ENCODE measurements at regions not wholly inside any gene's neighbourhood (a gene's known extent, or its start where the extent isn't known, plus 50 kb on each side); places are given as distances from the start of the nearest gene placed in this dataset.

GRCh38 chrX:16451334-16451733, 198.6 kb upstream of the S100G start:
- Histone ChIP-seq H3K36me3 (no peaks in the 10 kb centered on the region), H3K9me3 (no peaks in the 10 kb centered on the region), H3K27me3 (no peaks in the 10 kb centered on the region), H3K4me3 (no peak overlapping the region), H3K27ac (no peak overlapping the region), H3K4me1 (no peaks in the 10 kb centered on the region)
- no peak for DNase-seq (ENCODE audit: low spot score)
- no peak for TF ChIP-seq CTCF (IDR thresholded peaks at IDR 0.05)

GRCh38 chrX:16454926-16455325, 195.0 kb upstream of the S100G start:
- Histone ChIP-seq H3K4me1 (no peaks in the 10 kb centered on the region), H3K27ac (no peak overlapping the region), H3K9me3 (no peaks in the 10 kb centered on the region), H3K27me3 (no peaks in the 10 kb centered on the region), H3K36me3 (no peaks in the 10 kb centered on the region), H3K4me3 (no peak overlapping the region)
- TF ChIP-seq CTCF (IDR thresholded peaks at IDR 0.05): no peak
- no peak for DNase-seq (ENCODE audit: low spot score)

- no peak for DNase-seq (ENCODE audit: low spot score)
- no peaks in the 10 kb centered on the region for H3K4me1 ChIP-seq
- H3K36me3 ChIP-seq: no peaks in the 10 kb centered on the region
- no peak for TF ChIP-seq CTCF (IDR thresholded peaks at IDR 0.05)
- no peak overlapping the region for H3K27ac ChIP-seq
- H3K9me3 ChIP-seq: no peaks in the 10 kb centered on the region
- no peak overlapping the region for H3K4me3 ChIP-seq
- H3K27me3 ChIP-seq: no peaks in the 10 kb centered on the region
Observed at GRCh38 chrX:16457239-16457638, 192.7 kb upstream of the S100G start.

- Histone ChIP-seq H3K27me3 (no peaks in the 10 kb centered on the region), H3K36me3 (no peaks in the 10 kb centered on the region), H3K4me1 (no peaks in the 10 kb centered on the region), H3K27ac (no peak overlapping the region), H3K9me3 (no peaks in the 10 kb centered on the region), H3K4me3 (no peak overlapping the region)
- DNase-seq (ENCODE audit: low spot score): no peak
- no peak for TF ChIP-seq CTCF (IDR thresholded peaks at IDR 0.05)
Observed at GRCh38 chrX:16458208-16458607, 191.8 kb upstream of the S100G start.

- no peak for DNase-seq (ENCODE audit: low spot score)
- H3K27ac ChIP-seq: no peak overlapping the region
- H3K27me3 ChIP-seq: no peaks in the 10 kb centered on the region
- H3K4me3 ChIP-seq: no peak overlapping the region
- no peaks in the 10 kb centered on the region for H3K9me3 ChIP-seq
- TF ChIP-seq CTCF (IDR thresholded peaks at IDR 0.05): no peak
- H3K4me1 ChIP-seq: no peaks in the 10 kb centered on the region
- no peaks in the 10 kb centered on the region for H3K36me3 ChIP-seq
Observed at GRCh38 chrX:16459008-16459407, 190.9 kb upstream of the S100G start.

GRCh38 chrX:16461968-16462367, 188.0 kb upstream of the S100G start:
- Histone ChIP-seq H3K36me3 (no peaks in the 10 kb centered on the region), H3K4me3 (no peak overlapping the region), H3K27ac (no peak overlapping the region), H3K27me3 (no peaks in the 10 kb centered on the region), H3K9me3 (no peaks in the 10 kb centered on the region), H3K4me1 (no peaks in the 10 kb centered on the region)
- no peak for TF ChIP-seq CTCF (IDR thresholded peaks at IDR 0.05)
- no peak for DNase-seq (ENCODE audit: low spot score)
